ENCODE measurements at regions not wholly inside any gene's neighbourhood (a gene's known extent, or its start where the extent isn't known, plus 50 kb on each side); places are given as distances from the start of the nearest gene placed in this dataset.

DNA sequence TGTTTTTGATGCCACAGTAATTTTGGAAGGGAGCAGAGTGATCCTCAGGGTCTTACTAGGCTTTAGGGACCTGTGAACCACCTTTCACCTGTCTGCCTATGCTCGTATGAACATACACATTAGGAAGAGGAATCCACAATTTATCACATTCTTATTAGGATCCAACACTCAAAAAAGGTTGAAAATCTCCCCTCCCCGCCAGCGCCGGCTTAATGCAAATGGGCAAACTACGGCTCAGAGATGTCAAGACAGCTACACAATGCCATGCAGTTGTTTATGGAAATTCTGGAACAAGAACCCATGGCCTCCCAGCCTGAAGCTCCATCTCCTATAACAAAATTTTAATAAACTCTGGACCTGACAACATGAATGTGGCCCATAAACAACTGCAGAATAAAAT, 375.9 kb upstream of the ACVR2A start:
- TF ChIP-seq, protein P1, sequence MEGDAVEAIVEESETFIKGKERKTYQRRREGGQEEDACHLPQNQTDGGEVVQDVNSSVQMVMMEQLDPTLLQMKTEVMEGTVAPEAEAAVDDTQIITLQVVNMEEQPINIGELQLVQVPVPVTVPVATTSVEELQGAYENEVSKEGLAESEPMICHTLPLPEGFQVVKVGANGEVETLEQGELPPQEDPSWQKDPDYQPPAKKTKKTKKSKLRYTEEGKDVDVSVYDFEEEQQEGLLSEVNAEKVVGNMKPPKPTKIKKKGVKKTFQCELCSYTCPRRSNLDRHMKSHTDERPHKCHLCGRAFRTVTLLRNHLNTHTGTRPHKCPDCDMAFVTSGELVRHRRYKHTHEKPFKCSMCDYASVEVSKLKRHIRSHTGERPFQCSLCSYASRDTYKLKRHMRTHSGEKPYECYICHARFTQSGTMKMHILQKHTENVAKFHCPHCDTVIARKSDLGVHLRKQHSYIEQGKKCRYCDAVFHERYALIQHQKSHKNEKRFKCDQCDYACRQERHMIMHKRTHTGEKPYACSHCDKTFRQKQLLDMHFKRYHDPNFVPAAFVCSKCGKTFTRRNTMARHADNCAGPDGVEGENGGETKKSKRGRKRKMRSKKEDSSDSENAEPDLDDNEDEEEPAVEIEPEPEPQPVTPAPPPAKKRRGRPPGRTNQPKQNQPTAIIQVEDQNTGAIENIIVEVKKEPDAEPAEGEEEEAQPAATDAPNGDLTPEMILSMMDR (IDR thresholded peaks at IDR 0.05): no peak
- TF ChIP-seq POLR2A (IDR thresholded peaks at IDR 0.05): no peak
